H1 (cell line): ENCODE measurements at regions not wholly inside any gene's neighbourhood (a gene's known extent, or its start where the extent isn't known, plus 50 kb on each side); places are given as distances from the start of the nearest gene placed in this dataset.

Experiments
- KDM1A ChIP-seq: fragments of 200-600, 300-600 bp; sonication (generic); IDR thresholded peaks from 2 replicates; pipeline ENCODE4 v1.7.1; 2016; ENCODE audit warnings: mild to moderate bottlenecking, low read length, borderline replicate concordance
- POLR2AphosphoS5 ChIP-seq: IDR thresholded peaks from 2 replicates; pipeline ENCODE4 v1.6.1; 2011; ENCODE audit warnings: low read depth, low read length

GRCh38 chr7:116332766-116333165 is 122.4 kb downstream of the TES start:
- TF ChIP-seq KDM1A (no peak), POLR2AphosphoS5 (no peak)
